ENCODE measurements at regions not wholly inside any gene's neighbourhood (a gene's known extent, or its start where the extent isn't known, plus 50 kb on each side); places are given as distances from the start of the nearest gene placed in this dataset.
"Not testable (repeated sequence)": the region's sequence is repeated elsewhere in the genome, so short reads cannot be mapped to it uniquely, and the experiment has no call there.

DNA sequence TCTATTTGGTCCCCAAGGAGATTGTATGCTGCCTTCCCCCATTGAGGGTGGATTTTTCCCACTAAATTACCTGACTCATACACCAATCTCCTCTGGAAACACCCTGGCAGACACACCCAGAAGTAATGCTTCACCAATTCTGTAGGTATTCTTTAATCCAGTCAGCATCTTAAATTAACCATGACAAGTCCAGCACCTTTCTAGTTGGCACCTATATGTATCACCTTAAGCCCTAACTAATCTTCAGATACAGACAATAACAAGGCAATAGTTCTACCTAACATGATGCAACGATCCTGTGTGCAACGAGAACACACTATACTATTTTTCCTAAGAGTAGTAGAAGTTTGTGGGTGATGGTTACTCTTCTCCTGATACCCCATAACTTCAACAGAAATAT, 473.3 kb upstream of the NPAP1 start:
- not testable (repeated sequence) for TF ChIP-seq MYC (IDR thresholded peaks at IDR 0.05; ENCODE audit: low read depth, low read length); POLR2A (IDR thresholded peaks at IDR 0.05; ENCODE audit: extremely low read depth, insufficient read length)
